Muscle of leg (tissue), 3 donors: ENCODE measurements at regions not wholly inside any gene's neighbourhood (a gene's known extent, or its start where the extent isn't known, plus 50 kb on each side); places are given as distances from the start of the nearest gene placed in this dataset.

Source experiments
- DNase-seq: peaks from one replicate; pipeline ENCODE4 v3.0.0; 2013
- H3K27ac ChIP-seq: one replicate; pipeline ENCODE4 v1.5.1; 2013; ENCODE audit warnings: mild to moderate bottlenecking, low read length, control low read depth
- H3K27me3 ChIP-seq: one replicate; pipeline ENCODE4 v1.6.1; 2013; ENCODE audit warnings: low read length; ENCODE audit not compliant: control insufficient read depth, insufficient read depth
- H3K36me3 ChIP-seq: one replicate; pipeline ENCODE4 v1.6.1; 2013; ENCODE audit warnings: low read length; ENCODE audit not compliant: control insufficient read depth, insufficient read depth
- H3K4me1 ChIP-seq: one replicate; pipeline ENCODE4 v1.6.1; 2013; ENCODE audit warnings: low read length; ENCODE audit not compliant: control insufficient read depth, insufficient read depth
- H3K4me3 ChIP-seq: one replicate; pipeline ENCODE4 v1.5.1; 2013; ENCODE audit warnings: low read length, control low read depth
- H3K9me3 ChIP-seq: replicated peaks from 2 replicates; pipeline ENCODE4 v1.6.1; 2013; ENCODE audit warnings: low read depth, low read length; ENCODE audit not compliant: control insufficient read depth
- WGBS: methylation state at CpG from one replicate; pipeline ENCODE4 v1.1.5; 2013; ENCODE audit warnings: missing lambda C conversion rate; ENCODE audit not compliant: insufficient coverage; 5-methylcytosine and 5-hydroxymethylcytosine counted together

- Histone ChIP-seq H3K27ac (no peak overlapping the region), H3K4me1 (peaks cover 86% of the 10 kb centered on the region), H3K27me3 (peaks cover 7% of the 10 kb centered on the region)
These were observed 56.5 kb upstream of the CIBAR2 start for GRCh38 chr16:85168732-85169256.

GRCh38 chr16:85169333-85170065, 57.2 kb upstream of the CIBAR2 start:
- Histone ChIP-seq H3K27me3 (peaks cover 7% of the 10 kb centered on the region), H3K4me1 (peaks cover 87% of the 10 kb centered on the region), H3K4me3 (peak overlapping the region; percentile 51)

More at GRCh38 chr16:85168732-85169256, 56.5 kb upstream of the CIBAR2 start:
- no peaks in the 10 kb centered on the region for H3K9me3 ChIP-seq
- H3K4me3 ChIP-seq, result peak overlapping the region; percentile 21
- peaks cover 3% of the 10 kb centered on the region for H3K36me3 ChIP-seq
- whole genome bisulfite sequencing, result 10% methylated on average over 9 of the region's 54 CpGs
- peak; percentile 86 for DNase-seq

GRCh38 chr16:85170066-85170491, 57.8 kb upstream of the CIBAR2 start:
- no peaks in the 10 kb centered on the region for H3K9me3 ChIP-seq
- H3K4me3 ChIP-seq, result peak overlapping the region; percentile 51
- H3K27me3 ChIP-seq, result peaks cover 7% of the 10 kb centered on the region
- DNase-seq, result no peak
- H3K36me3 ChIP-seq, result peaks cover 4% of the 10 kb centered on the region
- 6% methylated on average over 38 of the region's 38 CpGs for WGBS
- peak overlapping the region; percentile 65 for H3K27ac ChIP-seq
- H3K4me1 ChIP-seq, result peaks cover 87% of the 10 kb centered on the region

More at GRCh38 chr16:85169333-85170065, 57.2 kb upstream of the CIBAR2 start:
- H3K27ac ChIP-seq, result no peak overlapping the region
- peak; percentile 60 for DNase-seq
- peaks cover 3% of the 10 kb centered on the region for H3K36me3 ChIP-seq
- no peaks in the 10 kb centered on the region for H3K9me3 ChIP-seq
- WGBS, result under 1% methylated on average over 124 of the region's 125 CpGs

GRCh38 chr16:85170590-85171003, 58.3 kb upstream of the CIBAR2 start:
- Histone ChIP-seq H3K4me1 (peaks cover 87% of the 10 kb centered on the region), H3K27ac (peak overlapping the region; percentile 65), H3K36me3 (peaks cover 9% of the 10 kb centered on the region), H3K9me3 (no peaks in the 10 kb centered on the region), H3K4me3 (peak overlapping the region; percentile 51), H3K27me3 (peaks cover 7% of the 10 kb centered on the region)
- WGBS, result 60% methylated on average over 21 of the region's 23 CpGs
- no peak for DNase-seq

- Histone ChIP-seq H3K9me3 (no peaks in the 10 kb centered on the region), H3K36me3 (peaks cover 14% of the 10 kb centered on the region), H3K4me1 (peaks cover 87% of the 10 kb centered on the region), H3K27me3 (peaks cover 7% of the 10 kb centered on the region), H3K27ac (peak overlapping the region; percentile 65), H3K4me3 (peak overlapping the region; percentile 51)
- no peak for DNase-seq
- WGBS, result 65% methylated on average over 42 of the region's 44 CpGs
These were observed 58.9 kb upstream of the CIBAR2 start for GRCh38 chr16:85171004-85171758.

GRCh38 chr16:85171759-85172454, 59.6 kb upstream of the CIBAR2 start:
- Histone ChIP-seq H3K36me3 (peaks cover 14% of the 10 kb centered on the region), H3K4me1 (peaks cover 88% of the 10 kb centered on the region), H3K4me3 (peak overlapping the region; percentile 51), H3K27me3 (peaks cover 7% of the 10 kb centered on the region), H3K27ac (peak overlapping the region; percentile 70), H3K9me3 (no peaks in the 10 kb centered on the region)
- no peak for DNase-seq
- WGBS, result 25% methylated on average over 11 of the region's 21 CpGs

GRCh38 chr16:85172455-85173145, 60.3 kb upstream of the CIBAR2 start:
- Histone ChIP-seq H3K36me3 (peaks cover 16% of the 10 kb centered on the region), H3K27me3 (peaks cover 4% of the 10 kb centered on the region), H3K4me3 (peak overlapping the region; percentile 51), H3K27ac (peak overlapping the region; percentile 52), H3K9me3 (no peaks in the 10 kb centered on the region), H3K4me1 (peaks cover 86% of the 10 kb centered on the region)
- no peak for DNase-seq
- WGBS, result 23% methylated on average over 16 of the region's 28 CpGs

- Histone ChIP-seq H3K27me3 (peaks cover 4% of the 10 kb centered on the region), H3K9me3 (no peaks in the 10 kb centered on the region), H3K4me3 (peak overlapping the region; percentile 51), H3K4me1 (peaks cover 84% of the 10 kb centered on the region), H3K27ac (peak overlapping the region; percentile 79), H3K36me3 (peaks cover 19% of the 10 kb centered on the region)
- DNase-seq, result no peak
- WGBS, result 40% methylated on average over 8 of the region's 14 CpGs
These were observed 61.1 kb upstream of the CIBAR2 start for GRCh38 chr16:85173146-85173980.
